OCI-LY3 (cell line): ENCODE measurements at regions not wholly inside any gene's neighbourhood (a gene's known extent, or its start where the extent isn't known, plus 50 kb on each side); places are given as distances from the start of the nearest gene placed in this dataset.

Source experiments
- H2AFZ ChIP-seq: fragments of 200-600, 300-600 bp; shearing (Covaris generic); 2 replicates; pipeline ENCODE4 v1.6.0; 2014; ENCODE audit warnings: antibody characterized with exemption, low read depth, low read length
- H3K27ac ChIP-seq: fragments of 200-600, 300-600 bp; sonication (generic); 2 replicates; pipeline ENCODE4 v1.5.1; 2014; ENCODE audit warnings: mild to moderate bottlenecking, low read length, moderate library complexity, mixed read lengths
- H3K27me3 ChIP-seq: fragments of 200-600, 300-600 bp; sonication (generic); 2 replicates; pipeline ENCODE4 v1.6.1; 2014; ENCODE audit warnings: low read depth, low read length, mixed read lengths
- H3K36me3 ChIP-seq: fragments of 200-600, 300-600 bp; sonication (generic); replicated peaks from 2 replicates; pipeline ENCODE3; 2014; ENCODE audit warnings: low read depth, low read length, mixed read lengths
- H3K4me1 ChIP-seq: fragments of 300-600, 200-600 bp; sonication (generic); 2 replicates; pipeline ENCODE4 v1.6.1; 2014; ENCODE audit warnings: low read length, mixed read lengths
- H3K4me2 ChIP-seq: fragments of 200-600, 300-600 bp; sonication (generic); 2 replicates; pipeline ENCODE4 v1.6.1; 2014; ENCODE audit warnings: low read length, mixed read lengths
- H3K4me3 ChIP-seq: fragments of 300-600, 200-600 bp; sonication (generic); 2 replicates; pipeline ENCODE4 v1.5.1; 2014; ENCODE audit warnings: antibody characterized with exemption, mild to moderate bottlenecking, low read length, moderate library complexity
- H3K79me2 ChIP-seq: fragments of 300-600, 200-600 bp; shearing (Covaris generic); 2 replicates; pipeline ENCODE4 v1.6.1; 2014; ENCODE audit warnings: mild to moderate bottlenecking, low read length, mixed read lengths
- H3K9ac ChIP-seq: fragments of 300-600, 200-600 bp; shearing (Covaris generic); 2 replicates; pipeline ENCODE4 v1.6.0; 2014; ENCODE audit warnings: mild to moderate bottlenecking, low read length, moderate library complexity
- H3K9me3 ChIP-seq: fragments of 200-600, 300-600 bp; shearing (Covaris generic); 2 replicates; pipeline ENCODE4 v1.6.1; 2014; ENCODE audit warnings: low read length, mixed read lengths; ENCODE audit not compliant: insufficient read depth
- H4K20me1 ChIP-seq: fragments of 200-600, 300-600 bp; sonication (generic); 2 replicates; pipeline ENCODE4 v1.6.1; 2016; ENCODE audit warnings: low read length, mixed read lengths; ENCODE audit not compliant: insufficient read depth
- CTCF ChIP-seq: fragments of 200-600, 300-600 bp; sonication (generic); IDR thresholded peaks from 2 replicates; pipeline ENCODE4 v1.5.1; 2014; ENCODE audit warnings: antibody characterized with exemption, low read length, low read depth
- EZH2phosphoT487 ChIP-seq: fragments of 200-600 bp; shearing (Covaris generic); IDR thresholded peaks from 2 replicates; pipeline ENCODE4 v1.6.1; 2018; ENCODE audit warnings: antibody characterized with exemption, mixed run types, low read depth

- Histone ChIP-seq H3K4me2 (no peak overlapping the region), H3K9me3 (no peaks in the 10 kb centered on the region), H3K4me3 (no peak overlapping the region), H4K20me1 (no peaks in the 10 kb centered on the region), H3K36me3 (no peaks in the 10 kb centered on the region), H3K27me3 (no peaks in the 10 kb centered on the region), H3K79me2 (no peaks in the 10 kb centered on the region), H3K4me1 (no peaks in the 10 kb centered on the region), H3K9ac (no peak overlapping the region), H2AFZ (no peak overlapping the region), H3K27ac (no peak overlapping the region)
- TF ChIP-seq CTCF (no peak), EZH2phosphoT487 (no peak)
Observed at GRCh38 chr6:56297022-56297989, 49.9 kb upstream of the COL21A1 start.
